ENCODE measurements at regions not wholly inside any gene's neighbourhood (a gene's known extent, or its start where the extent isn't known, plus 50 kb on each side); places are given as distances from the start of the nearest gene placed in this dataset.

DNA sequence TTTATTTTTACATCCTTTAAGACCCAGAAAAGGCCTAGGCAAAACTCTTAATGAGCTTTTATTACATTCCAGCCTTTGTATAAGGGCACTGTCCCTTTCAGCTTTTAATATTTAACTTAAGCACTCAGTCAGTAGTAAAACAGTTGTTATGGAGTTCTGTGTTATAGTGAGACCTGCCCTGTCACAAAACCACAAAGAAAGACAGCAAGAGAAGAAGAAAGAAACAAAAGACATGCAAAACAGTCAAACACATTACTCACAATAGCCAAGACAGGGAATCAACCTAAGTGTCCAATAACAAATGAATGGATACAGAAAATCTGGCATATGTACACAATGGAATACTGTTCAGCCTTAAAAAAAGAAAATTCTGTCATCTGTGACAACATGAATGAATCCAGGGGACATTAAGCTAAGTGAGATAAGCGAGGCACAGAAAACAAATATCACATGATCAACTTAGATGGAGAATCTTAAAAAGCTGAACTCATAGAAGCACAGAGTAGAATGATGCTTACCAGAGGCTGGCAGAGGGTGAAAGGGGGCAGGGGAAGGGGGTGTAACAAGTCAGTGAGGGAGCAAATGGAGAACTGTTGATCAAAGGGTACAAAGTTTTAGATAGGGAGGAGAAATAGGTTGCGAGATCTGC, 63.8 kb upstream of the CCNG1 start:
- DNase-seq (ENCODE audit: low read depth) = no peak
- H3K4me3 ChIP-seq (ENCODE audit: low read length) = no peak overlapping the region
- TF ChIP-seq, protein P1, sequence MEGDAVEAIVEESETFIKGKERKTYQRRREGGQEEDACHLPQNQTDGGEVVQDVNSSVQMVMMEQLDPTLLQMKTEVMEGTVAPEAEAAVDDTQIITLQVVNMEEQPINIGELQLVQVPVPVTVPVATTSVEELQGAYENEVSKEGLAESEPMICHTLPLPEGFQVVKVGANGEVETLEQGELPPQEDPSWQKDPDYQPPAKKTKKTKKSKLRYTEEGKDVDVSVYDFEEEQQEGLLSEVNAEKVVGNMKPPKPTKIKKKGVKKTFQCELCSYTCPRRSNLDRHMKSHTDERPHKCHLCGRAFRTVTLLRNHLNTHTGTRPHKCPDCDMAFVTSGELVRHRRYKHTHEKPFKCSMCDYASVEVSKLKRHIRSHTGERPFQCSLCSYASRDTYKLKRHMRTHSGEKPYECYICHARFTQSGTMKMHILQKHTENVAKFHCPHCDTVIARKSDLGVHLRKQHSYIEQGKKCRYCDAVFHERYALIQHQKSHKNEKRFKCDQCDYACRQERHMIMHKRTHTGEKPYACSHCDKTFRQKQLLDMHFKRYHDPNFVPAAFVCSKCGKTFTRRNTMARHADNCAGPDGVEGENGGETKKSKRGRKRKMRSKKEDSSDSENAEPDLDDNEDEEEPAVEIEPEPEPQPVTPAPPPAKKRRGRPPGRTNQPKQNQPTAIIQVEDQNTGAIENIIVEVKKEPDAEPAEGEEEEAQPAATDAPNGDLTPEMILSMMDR (conservative IDR thresholded peaks at IDR 0.05; ENCODE audit: low read depth, low read length) = no peak

DNA sequence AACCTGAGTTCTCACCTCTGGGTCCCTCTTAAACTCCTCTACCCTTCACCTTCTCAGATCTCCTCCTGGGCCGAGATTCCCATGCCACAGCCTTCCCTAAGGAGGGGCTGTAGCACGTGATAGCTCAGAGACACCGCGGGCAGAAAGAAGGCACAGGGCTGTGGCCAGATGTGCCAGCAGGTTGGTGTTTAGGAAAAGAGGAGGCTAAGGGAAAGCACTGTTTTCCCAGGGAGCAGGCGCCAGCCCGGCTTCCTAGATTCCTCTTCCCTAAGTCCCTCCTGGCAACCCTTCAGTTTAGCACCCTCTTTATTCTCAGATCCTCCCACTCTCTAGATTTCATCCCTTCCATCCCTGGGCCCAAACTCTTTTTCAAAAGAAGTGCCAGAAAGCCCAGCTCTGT, 59.4 kb upstream of the CCNG1 start:
- DNase-seq (ENCODE audit: low read depth) = no peak
- TF ChIP-seq, protein P1 (conservative IDR thresholded peaks at IDR 0.05; ENCODE audit: low read depth, low read length) = no peak
- no peak overlapping the region for H3K4me3 ChIP-seq (ENCODE audit: low read length)

DNA sequence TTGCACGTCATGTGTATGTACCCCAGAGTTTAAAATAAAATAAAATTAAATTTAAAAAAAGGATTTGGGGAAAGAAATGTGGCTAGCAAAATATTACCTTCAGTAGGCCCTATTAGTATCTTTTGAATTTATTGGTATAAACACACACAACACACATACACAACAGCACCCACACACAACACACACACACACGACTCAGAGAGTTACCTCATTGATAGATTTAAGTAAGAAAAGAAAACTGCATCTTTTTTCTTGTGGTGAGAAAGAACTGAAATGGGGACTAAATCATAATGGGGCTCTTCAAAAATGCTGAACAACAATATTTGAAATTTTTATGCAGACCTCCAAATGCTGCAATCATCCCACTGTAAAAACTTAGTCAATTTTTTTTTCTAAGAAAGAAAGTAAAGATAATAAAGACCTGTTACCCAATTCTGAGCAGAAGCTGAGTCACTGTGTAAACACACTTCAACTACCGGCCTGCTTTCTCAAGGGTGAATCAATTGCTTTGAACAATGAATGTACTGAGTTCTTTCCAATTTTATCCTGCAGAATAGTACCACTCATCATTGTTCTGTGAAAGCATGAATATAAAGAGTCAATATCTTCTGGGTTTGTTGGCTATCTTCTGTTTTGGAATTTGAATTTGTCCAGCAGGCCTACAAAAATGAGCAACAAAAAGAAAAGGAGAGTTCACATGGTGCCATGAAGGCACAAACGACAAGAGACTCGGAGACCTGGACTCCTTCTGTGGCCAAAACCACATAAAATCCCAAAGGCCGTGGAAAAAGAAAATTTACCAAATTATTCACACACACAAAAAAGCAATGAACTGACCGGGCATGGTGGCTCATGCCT, 57.9 kb upstream of the CCNG1 start:
- H3K4me3 ChIP-seq (ENCODE audit: low read length) = no peak overlapping the region
- DNase-seq (ENCODE audit: low read depth) = peak; percentile 47
- TF ChIP-seq, protein P1 (conservative IDR thresholded peaks at IDR 0.05; ENCODE audit: low read depth, low read length) = no peak

DNA sequence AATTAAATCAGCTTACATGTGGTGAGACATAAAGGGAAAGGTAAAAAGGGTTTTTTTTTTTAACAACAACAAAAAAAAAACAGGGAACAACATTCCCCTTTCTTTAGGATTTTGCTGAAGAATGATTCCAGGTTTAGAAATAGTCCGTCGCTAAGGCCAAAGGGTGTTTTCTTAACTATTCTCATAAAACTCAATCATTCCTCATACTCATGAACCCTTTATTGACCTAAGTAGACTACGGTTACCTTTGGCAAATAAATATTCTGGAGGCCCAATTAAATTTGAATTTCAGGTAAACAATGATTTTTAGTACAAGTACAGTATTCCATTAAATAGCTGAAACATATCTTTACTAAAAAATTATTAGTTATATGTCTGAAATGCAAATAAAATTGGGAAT, 55.6 kb upstream of the CCNG1 start:
- no peak for DNase-seq (ENCODE audit: low read depth)
- no peak overlapping the region for H3K4me3 ChIP-seq (ENCODE audit: low read length)
- TF ChIP-seq, protein P1 (conservative IDR thresholded peaks at IDR 0.05; ENCODE audit: low read depth, low read length) = no peak

DNA sequence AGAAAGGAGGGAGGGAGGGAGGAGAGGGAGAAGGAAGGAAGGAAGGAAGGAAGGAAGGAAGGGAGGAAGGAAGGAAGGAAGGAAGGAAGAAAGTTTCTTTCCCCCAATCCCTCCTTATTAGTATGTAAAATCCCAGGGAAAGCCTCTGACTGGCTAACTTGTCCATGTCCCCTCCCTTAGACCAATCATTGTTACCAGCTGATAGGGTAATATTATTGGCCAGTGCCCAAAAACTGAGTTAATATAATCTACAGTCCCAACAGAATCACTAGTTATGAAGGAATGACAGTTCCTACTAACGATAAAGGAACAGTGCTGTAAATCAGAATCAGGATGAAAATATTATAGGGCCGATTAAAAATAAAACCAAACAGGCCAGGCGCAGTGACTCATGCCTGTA, 53.6 kb upstream of the CCNG1 start:
- TF ChIP-seq, protein P1 (conservative IDR thresholded peaks at IDR 0.05; ENCODE audit: low read depth, low read length) = no peak
- H3K4me3 ChIP-seq (ENCODE audit: low read length) = no peak overlapping the region
- DNase-seq (ENCODE audit: low read depth) = no peak

DNA sequence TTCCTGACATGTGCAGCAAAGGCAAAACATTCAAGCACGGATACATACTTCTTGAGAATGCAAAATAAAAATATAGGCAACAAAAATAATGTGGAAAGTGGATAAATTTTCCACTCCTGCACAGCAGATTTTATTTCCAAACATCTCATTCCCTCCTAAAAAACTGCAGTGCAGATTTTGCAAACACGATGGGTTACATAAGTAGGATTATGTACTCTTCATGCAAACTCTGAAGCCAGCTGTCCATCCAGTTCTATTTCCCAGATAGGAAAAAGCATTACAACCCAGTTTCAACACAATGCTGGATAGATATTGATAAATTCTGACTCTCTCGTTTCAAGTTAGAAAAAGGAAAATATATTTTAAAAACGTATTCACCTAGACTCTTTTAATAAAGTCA, 52.7 kb upstream of the CCNG1 start:
- DNase-seq (ENCODE audit: low read depth) = no peak
- TF ChIP-seq, protein P1 (conservative IDR thresholded peaks at IDR 0.05; ENCODE audit: low read depth, low read length) = no peak
- H3K4me3 ChIP-seq (ENCODE audit: low read length) = no peak overlapping the region

DNA sequence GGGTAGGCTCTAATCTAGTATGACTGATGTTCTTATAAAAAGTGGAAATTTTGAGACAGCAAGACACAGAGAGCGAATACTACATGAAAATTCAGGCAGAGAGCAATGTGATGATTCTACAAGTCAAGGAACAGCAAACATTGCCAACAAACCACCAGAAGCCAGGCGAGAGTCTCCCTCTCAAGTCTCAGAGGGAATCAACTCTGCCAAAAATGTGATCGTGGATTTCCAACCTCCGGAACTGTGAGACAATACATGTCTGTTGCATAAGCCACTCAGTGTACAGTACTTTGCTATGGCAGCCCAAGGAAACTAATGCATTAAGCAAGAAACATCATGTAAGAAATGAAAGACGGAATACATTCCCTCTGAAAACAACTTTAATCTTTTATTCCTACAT, 52.1 kb upstream of the CCNG1 start:
- TF ChIP-seq, protein P1 (conservative IDR thresholded peaks at IDR 0.05; ENCODE audit: low read depth, low read length) = no peak
- no peak overlapping the region for H3K4me3 ChIP-seq (ENCODE audit: low read length)
- no peak for DNase-seq (ENCODE audit: low read depth)
